GM19328 (cell line): ENCODE measurements at regions not wholly inside any gene's neighbourhood (a gene's known extent, or its start where the extent isn't known, plus 50 kb on each side); places are given as distances from the start of the nearest gene placed in this dataset.

ENCODE experiments used
- ATAC-seq: cut with Tn5 transposase; IDR thresholded peaks from one replicate; pipeline ENCODE4 v1.9.1; 2021; ENCODE audit warnings: mild to moderate bottlenecking, moderate library complexity; ENCODE audit not compliant: unreplicated experiment

DNA sequence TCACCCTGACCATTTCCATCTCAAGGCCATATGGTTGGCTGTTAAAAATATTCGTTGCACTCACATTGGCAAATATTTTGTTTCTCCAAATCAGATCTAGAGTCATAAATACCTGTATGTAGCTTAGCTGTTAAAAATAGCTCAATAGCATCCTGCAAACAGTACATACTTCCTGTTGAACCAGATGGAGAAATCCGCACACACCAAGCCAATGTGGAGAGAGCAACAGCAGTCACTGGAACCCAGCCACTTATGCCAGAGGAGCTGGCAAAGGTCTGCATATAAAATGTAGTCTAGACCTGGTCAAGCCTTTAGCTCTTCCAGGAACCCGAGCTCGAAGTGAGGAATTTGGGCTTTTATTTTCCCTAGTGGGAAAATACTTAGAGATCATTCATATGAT is 146.4 kb upstream of the KCNJ16 start:
- no peak for ATAC-seq

DNA sequence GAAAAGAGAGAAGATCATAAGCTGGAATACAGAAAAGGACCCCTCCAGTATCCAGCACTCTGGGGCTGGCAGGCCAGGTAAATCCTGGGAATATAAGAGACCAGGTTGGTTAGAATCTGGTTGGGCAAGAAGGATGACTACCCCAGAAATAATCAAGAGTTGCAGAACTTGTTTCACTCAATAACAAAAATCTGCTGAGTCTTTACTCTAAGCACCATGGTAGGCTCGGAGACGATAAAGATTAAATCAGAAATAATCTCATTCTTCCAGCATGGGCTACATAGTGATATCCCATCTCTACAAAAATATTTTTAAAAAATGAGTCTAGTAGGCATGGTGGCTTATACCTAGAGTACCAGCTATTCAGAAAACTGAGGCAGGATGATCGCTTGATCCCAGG is 138.0 kb upstream of the KCNJ16 start:
- no peak for ATAC-seq

DNA sequence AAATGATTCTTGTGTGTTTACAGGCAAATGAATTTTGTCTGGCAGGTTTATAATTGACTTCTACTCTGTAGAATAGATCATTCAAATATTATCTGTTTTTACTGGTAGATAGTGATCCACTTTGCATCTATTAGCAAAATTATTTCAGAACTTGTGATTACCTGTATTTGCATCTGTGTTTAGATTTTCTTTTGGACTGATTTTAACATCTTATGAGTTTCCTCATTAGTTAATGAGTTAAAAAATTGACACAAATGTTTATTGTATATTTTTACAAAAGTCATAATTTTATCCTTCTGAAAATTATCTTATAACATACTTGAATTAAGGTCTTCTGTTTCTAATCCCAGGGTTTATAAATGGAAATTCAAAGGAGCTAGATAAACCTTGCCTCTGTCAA is 132.0 kb upstream of the KCNJ16 start:
- ATAC-seq = no peak

DNA sequence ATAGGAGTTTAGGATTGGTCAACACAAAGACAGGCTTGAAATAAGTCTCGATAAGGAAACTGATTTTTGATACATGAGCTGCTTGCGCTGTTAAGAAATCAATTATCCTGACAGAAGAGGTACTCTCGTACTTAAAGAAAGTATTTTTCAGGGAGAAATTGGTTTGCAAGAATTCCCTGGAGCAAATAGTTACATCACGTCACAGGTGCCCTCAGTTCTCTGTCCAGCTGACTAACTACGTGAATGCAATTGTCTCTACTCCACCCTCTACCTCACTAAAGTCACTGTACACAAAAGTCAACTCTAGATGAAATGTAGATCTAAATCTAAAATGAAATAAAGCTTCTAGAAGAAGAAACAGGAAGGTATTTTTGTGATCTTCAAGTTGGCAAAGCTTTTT is 130.6 kb upstream of the KCNJ16 start:
- ATAC-seq = no peak

DNA sequence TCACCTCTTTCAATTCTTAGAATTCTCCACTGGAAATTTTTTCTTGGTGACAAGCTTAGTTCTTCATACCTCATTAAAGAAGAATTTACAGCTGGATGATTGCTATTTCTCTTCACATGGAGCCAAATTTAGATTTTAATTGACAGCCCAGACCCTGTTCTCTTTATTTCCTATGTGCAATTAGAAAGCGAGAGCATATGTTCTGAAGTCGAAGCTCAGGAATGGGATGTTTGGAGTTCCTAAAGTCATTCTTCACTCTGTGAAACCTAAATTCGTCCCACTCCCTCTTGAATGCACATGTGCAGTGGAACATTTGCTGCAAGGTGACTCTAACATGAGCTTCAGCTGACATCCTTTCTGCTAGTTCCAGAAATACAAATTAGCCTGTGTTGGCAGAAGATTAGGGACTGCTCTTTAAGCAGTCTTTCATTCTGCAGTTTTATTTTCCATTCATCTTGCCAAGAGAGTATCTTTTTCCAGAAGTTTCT is 129.3 kb upstream of the KCNJ16 start:
- no peak for ATAC-seq

DNA sequence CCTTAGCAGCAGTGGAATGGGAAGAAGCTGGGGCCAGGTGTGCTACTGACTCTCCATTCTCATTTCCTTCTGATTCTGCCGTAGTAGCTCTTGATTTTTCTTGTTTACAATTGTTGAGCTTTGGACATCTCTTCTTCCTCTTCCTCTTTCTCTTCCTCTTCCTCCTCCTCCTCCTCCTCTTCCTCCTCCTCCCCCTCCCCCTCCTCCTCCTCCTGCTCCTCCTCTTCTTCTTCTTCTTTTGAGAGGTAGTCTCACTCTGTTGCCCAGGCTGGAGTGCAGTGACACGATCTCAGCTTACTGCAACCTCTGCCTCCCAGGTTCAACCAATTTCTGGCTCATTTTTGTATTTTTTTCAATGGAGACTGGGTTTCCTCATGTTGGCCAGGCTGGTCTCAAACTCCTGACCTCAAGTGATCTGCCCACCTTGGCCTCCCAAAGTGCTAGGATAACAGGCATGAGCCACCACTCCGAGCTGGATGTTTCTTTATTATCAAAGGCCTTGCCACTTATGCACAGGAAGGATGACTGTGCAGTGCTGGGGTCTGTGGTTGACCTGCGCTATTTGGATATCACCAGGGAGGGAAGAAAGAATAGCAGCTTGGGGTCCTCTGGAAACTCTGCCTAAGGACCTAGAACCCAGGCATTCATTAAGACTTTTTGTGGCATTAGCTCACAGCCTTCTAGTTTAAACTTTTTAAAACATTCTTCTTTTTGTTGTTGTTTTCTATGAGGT is 127.8 kb upstream of the KCNJ16 start:
- ATAC-seq = no peak

DNA sequence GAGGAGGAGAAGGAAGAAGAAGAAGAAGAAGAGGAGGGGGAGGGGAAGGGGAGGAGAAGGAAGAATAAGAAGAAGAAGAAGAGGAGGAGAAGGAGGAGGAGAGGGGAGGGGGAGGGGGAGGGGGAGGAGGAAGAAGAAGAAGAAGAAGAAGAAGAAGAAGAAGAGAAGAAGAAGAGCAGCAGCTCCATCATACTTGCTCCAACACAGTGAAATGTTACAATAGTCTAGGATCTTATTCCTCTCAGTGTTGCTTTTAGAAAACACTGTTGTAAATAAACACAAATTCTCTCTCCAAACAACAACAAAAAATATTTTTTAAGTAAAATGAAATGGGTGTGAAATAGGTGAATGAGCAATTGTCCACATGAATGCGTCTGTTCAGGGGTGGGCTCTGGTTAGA is 126.6 kb upstream of the KCNJ16 start:
- no peak for ATAC-seq

DNA sequence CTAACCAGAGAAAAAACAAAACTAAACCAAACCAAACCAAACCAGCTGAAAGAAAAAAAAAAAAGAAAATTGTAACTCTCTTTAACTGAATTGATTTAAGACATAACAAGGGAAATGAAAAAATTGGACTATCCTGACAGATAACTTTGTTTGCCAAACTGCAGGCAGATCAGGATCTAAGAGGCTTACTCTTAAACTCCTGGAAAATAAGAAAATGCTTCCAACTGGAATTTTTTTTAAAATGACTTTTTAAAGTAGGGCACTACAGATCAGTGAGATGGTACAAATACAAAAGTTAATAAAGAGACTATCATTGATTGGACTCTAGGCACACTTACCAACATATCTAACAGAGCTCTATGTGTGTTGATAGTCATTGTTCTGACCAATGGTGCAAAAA is 125.5 kb upstream of the KCNJ16 start:
- no peak for ATAC-seq

DNA sequence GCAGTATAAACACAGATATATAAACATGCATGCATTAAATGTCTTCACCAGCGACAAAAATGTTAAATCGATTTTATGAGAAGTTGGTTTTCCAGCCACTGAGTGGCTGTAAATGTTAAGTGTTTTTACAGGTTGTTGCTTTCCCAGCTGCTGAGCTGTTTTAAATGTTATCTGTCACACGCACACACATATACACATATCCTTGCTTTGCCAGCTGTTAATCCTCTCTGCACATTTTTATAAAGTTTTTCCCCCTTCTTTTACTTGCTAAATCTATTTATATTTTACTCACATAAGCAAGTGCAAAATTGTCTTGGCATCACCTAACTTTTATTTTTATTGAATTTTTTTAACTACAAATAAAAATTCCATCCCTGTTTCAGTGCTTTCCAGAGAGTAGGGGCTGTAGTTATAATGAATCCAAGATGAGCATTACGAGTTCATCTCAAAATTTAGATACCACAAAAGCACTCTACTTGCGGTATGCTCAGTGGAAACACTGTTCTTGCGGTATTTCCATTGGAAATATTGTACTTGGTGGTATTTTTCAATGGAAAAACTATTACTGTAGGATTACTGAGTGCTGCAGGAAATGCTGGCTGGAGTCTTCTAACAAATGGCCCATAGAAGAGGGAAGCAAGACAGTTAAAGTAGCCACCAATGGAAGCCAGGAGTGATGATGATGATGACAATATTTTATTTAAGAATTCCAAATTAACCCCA is 124.9 kb upstream of the KCNJ16 start:
- no peak for ATAC-seq

DNA sequence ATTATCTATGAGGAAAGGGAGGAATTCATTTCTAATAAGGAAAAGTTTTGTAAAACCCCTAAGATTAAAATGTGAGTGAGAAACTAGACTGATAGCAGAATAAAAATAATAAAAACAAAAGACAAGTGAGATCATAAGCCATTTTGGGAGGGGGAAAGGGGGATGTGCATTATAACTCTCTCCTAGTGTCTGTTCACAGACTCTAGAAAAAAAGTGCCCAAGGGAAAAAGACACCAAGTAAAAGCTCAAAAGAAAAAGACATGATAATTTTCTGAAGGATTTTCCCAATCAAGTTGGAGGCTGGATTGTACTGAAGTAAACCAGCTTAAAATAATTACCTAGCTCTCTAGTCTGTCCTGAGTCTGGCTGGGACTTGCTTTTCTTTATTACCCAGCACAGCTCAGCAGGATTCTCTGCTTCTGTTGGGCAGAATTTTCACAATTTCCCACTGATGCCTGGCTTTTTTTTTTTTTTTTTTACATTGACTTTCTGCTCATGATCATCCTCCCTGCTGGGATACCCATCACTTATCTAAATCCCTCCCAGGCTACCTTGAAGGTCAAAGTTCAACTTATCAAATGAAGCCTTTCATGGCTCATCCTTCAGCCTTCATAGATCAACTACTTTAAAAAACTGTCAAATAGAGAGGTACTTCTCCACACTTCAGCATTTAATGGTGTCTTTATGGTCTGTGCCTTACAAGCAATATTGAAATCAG is 124.2 kb upstream of the KCNJ16 start:
- ATAC-seq = no peak

DNA sequence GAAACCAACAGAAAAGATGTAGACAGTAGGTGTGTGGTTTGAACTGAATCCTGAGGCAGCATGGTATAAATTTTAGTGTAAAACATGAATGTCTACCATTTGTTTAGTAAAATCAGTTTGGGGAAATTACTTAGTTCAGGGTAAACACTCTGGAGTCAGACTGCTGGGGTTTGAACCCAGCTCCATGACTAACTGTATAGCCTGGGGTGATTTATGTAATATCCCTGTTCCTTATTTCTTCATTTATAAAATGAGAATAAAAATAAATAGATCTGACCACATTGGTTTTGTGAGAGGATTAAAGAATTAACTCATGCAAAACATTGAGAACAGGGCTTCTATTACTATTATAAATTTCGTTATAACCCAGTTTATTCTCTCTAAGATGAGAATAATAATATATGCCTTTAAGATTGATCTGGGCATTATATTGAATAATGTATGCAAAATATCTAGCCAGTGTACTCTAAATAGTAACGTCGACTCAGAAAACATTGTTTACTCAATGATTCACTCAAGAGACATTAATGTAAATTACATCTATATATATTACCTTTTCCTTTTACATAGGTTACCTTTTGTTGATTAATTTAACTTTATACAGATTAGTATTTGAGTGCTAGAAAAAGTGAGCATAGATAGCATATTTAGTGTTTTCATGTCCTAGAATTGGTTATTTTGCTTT is 120.6 kb upstream of the KCNJ16 start:
- no peak for ATAC-seq

DNA sequence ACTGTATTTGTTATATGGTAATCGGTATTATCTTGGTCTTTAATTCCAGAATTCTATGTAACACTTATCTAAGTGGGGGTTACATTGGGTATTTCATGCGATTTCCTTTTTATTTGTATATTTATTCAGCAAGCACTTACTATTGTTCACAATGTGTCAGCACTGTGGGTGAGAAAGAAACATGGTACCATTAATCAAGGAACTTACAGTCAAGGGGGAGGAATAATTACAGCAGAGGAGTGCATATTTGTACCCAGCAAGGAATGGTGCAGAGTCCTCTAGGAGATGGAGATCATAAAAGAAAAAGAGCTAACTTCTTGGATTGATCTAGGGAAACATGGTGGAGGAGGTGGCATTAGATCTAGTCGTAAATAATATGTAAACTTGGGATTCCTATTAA is 117.0 kb upstream of the KCNJ16 start:
- ATAC-seq = no peak

DNA sequence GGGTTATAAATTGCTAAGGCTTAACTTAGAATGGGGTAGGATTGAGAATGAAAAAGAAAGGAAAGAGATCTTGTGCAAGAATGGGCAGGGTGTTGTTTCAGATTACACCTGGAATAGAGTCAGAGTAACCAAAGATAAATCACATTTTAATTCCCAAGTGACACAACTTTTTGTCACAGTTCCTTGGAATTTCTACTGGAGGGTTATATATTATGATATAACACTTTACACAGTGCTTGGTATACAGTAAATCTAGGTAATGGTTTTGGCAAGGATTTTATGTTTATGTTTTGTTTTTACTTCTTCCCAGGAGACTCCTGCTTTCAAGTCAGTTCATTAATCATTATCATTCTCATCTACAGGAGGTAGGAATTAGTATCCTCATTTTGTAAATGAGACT is 115.7 kb upstream of the KCNJ16 start:
- ATAC-seq = no peak

DNA sequence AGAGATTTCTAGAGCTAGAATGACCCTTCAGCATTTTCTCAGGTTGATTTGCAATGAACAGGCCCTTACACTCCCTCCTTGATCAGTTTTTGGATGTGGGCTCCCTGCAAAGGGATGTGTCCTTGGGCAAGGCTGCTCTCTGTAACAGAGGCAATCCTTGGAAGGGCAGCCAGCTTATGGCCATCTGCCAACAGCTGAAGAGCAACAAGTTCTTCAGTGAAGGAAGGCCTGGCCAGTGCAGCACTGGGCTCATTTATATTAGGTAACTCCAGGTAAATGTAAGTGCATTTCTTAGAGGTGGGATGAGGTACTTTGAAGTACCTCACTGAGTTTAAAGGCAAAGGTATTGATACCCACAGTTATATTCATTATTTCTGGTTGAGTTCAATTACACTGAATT is 114.3 kb upstream of the KCNJ16 start:
- no peak for ATAC-seq

DNA sequence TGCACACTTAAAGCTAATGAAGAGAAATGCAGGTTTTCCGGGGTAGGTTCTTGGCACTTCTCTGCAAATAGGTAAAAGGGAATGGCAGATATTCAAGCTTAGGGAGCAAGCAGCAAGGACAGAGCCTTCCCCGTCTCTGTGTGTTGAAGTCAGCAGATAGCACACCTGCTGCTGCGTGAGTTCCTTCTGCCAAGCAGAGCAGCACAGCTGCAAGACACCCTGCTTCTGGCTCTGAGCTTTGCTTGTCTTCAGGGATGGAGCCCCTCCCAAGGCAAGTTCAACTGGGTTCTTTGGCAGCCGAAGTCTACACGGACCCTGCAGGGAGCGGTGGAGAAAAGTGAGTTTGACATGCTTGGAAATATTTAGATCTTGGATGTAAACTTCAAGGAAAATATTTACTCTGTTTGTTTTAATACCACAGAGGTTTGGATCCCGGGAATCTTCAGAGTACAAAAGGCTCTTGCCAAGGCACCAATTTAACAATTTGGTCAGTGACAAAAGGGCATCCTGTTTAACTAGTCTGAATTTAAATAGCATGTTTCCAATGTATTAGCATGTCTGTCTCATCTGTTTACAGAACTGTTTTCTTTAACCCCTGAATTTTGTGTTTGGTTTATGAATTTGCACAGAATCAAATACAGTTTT is 113.4 kb upstream of the KCNJ16 start:
- no peak for ATAC-seq

DNA sequence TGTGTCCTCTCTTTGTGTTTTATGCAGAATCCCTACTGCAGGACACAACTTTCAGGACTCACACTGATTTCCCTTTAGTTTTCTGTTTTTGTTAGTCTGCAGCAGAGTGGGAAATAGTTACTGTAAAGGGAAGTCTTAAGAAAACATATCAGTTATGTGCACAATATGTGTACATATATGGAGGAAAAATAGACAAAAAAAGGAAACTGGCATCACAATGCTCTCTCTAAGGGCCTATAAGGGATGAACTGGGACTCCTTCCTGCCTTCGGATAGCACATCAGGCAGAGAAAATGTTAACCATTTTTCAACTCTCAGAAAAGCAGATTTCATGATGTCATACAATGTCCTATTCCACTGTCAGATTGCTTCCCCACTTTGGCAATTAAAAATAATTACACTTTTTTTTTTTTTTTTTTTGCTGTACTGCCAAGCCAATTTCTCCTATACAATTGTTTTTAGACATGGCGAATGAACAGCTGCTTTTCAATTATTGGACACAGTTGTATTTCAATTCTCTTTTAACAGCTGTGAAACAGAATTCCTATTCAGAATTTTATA is 112.5 kb upstream of the KCNJ16 start:
- no peak for ATAC-seq

DNA sequence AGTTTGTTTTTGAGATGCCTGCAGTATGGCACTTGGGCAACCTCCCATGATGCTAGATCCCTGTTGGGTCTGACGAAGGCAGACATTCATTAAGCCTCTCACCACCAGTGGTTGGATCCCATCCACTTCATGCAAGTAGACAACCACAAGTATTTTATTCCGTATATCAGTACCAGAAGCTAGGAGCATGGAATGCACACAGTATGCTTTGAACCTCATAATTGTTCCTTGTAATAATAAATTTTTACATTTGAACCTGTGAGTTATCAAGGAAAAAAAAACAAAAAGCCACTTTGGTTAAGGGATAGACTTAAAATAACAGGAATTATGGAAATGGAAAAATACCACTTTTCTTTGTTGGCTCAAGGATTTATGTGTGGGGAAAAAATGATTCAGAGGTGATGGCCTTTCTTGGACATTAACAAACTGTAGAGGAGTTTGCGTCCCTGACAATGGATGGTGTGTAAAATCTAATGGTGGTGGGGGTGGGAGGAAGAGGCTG is 107.1 kb upstream of the KCNJ16 start:
- ATAC-seq = no peak

DNA sequence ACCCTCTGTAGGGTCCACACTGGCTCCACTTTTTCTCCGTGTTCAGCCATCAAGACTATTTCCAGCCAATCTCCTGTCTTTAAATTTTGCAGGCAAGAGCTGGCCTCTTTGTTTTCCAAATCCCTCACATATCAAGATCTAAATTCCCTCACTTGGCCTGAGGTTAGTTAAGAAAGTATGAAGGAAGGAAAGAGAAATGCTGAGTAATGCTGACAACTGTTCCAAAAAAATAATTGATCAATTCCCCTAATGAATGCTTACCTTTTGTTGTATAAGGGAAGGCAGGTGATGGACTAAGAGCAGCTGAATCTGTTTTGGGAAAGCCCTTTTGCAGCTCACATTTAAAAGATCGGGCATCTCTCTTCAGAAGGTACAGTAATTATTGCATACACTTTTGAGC is 105.1 kb upstream of the KCNJ16 start:
- ATAC-seq = no peak

DNA sequence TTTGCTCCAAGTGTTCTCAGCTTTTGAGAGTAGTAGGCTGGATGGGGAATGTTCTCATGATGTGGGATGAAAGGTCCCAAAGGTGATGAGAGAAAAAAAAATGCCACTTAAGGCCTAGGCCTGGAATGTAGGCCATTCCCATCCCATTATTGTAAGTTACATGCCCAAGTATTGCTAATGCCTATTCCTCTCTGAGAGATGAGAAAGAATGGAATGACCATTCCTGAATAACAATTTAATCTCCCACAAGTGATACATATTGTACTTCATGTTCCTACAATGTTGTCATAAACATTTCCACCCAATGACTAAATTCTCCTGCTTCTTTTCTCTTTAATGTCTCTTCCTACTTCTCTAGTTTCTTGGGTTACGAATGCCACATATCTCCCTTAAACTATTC is 102.8 kb upstream of the KCNJ16 start:
- no peak for ATAC-seq

DNA sequence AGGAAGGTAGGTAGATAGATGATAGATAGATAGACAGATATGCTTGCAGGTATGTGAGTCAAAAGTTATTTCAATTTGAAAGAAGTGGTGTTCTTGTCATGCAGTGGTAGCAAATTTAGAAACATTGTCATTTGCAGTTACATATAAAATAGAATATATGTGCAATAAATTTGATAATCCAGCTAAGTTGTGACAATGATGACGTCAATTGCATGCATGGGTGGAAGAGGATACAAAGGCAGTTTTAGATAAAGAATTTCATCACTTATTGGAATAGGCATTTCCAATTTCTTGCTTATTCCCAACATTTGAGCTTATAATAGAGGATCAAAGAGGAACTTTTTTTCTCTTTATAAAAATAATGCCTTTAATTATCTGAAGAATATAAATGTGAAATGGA is 99.2 kb upstream of the KCNJ16 start:
- no peak for ATAC-seq
